GM18520 (cell line): ENCODE measurements at regions not wholly inside any gene's neighbourhood (a gene's known extent, or its start where the extent isn't known, plus 50 kb on each side); places are given as distances from the start of the nearest gene placed in this dataset.
"Not testable (repeated sequence)": the region's sequence is repeated elsewhere in the genome, so short reads cannot be mapped to it uniquely, and the experiment has no call there.

Experiments used
- ATAC-seq: cut with Tn5 transposase; IDR thresholded peaks from one replicate; pipeline ENCODE4 v1.9.1; 2021; ENCODE audit not compliant: unreplicated experiment

- no peak for ATAC-seq
Measured at GRCh38 chr14:71618716-71619115, 313.5 kb upstream of the RGS6 start.

DNA sequence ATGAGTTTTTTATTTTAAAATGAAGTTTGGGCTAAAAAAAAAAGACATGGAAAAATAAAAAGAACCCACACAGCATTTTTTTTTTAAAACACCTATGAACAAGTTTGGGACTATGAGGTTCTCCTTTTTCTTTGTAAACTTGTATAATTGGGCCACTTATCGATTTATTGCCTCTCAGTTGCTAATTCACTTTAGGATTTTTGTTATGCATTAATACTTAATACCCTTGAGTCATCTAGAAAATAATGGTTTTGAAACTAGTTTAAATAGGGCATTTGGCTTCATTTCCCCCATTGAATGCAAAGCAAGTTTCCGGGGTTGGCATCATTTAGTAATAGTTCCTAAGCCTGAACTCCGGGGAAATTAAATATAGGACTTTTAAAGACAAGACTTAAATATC lies 312.8 kb upstream of the RGS6 start:
- no peak for ATAC-seq

DNA sequence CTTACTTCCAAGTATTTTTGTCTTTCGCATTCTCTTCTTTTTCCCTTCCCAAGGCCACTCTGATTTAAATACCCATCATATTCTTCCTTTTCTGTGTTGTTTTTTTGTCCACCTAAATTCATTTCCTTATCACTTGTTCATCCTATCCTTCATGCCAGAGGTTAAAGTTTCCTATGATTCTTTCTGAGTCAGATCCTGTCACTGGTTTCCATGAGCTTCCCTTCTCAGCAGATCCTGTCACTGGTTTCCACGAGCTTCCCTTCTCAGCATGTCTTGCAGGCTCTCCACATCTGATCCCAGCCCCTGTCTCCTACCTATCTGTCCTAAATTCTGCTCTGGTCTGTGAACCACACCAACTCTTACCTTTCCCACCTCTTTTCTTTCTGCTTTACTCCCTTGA lies 311.8 kb upstream of the RGS6 start:
- no peak for ATAC-seq

DNA sequence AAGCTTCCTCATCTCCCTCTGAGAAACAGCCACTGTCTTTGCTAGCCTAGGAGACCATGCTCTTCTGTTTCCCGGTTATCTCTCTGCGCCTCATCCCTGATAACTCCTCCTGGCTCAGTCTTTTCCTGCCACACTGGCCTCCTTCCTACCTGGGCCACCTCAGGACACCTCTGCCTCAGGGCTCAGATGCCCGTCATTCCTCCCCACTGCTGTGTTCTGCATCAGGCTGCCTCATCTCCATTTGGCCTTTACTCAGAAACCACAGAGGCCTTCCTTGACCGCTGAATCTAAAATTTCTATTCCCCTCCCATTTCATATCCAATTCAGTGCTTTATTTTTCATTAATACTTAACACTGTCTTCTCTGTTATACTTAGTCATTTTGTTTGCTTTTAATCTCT lies 311.0 kb upstream of the RGS6 start:
- no peak for ATAC-seq

- ATAC-seq, result no peak
Measured at GRCh38 chr14:71621980-71622605, 310.1 kb upstream of the RGS6 start.

- no peak for ATAC-seq
Measured at GRCh38 chr14:71623939-71624338, 308.3 kb upstream of the RGS6 start.

- ATAC-seq, result no peak
Measured at GRCh38 chr14:71625175-71625574, 307.1 kb upstream of the RGS6 start.

DNA sequence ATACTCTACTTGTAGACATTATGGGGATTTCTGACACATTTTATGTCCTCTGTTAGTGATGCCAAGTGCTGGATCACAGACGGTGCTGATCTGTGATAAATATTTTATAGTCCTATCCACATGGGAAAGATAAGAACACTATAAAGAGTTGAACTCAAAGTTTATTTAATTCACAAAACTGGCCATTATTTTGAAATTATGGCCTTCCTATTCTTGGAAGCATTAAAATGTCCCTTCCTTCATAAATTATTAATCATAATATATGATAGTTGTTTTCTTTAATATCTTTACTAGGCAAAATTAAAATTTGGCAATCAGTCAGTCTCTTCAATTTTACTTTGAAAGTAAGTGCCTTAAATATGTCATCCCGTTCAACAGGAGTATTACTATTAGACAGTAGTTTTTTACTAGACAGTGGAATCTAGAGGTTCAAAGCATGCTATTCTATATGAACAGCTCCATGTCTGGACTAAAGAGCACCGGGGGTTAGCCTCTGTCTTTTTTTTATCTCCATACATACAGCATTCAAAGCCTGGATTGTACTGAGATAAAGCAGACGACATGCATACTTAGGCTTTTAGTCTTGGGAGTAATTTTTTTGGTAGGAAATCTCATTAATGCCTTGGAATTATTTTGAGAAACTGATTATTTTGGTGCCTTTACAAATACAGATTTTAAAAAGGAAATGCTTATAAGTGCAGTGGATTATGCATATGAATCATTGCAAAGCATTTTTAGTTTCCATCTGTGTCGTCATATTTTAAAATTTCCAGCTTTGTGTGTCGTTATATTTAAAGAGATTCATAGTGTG lies 306.1 kb upstream of the RGS6 start:
- no peak for ATAC-seq

GRCh38 chr14:71628433-71628832 lies 303.8 kb upstream of the RGS6 start:
- no peak for ATAC-seq

- no peak for ATAC-seq
Measured at GRCh38 chr14:71629250-71629649, 303.0 kb upstream of the RGS6 start.

GRCh38 chr14:71629765-71630492 lies 302.3 kb upstream of the RGS6 start:
- ATAC-seq, result no peak

GRCh38 chr14:71631030-71631429 lies 301.2 kb upstream of the RGS6 start:
- not testable (repeated sequence) for ATAC-seq

DNA sequence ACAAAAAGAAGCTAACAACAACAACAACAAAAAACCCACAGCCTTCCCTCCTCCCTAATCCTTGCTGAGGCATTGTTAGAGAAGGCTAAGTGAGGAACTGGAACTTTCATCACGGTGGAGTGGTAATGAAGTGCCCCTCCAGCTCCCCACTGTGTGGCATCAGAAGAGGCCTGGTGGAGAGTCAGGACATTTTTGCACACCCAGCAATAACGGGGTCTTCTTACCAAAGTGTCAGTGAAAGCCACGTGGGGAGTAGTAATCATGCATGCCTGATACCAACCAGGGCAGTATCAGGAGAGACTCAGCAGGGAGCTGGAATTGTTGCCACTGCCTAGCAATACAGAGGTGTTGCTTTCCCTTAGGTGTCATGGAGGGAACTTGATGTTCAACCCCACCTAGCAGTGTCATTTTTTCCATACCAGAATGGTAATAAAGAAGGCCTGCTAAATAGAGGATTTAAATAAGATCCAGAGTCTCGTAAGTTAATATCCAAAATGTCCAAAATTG lies 299.7 kb upstream of the RGS6 start:
- no peak for ATAC-seq

- no peak for ATAC-seq
Measured at GRCh38 chr14:71636076-71636475, 296.2 kb upstream of the RGS6 start.

- no peak for ATAC-seq
Measured at GRCh38 chr14:71636820-71637471, 295.3 kb upstream of the RGS6 start.

DNA sequence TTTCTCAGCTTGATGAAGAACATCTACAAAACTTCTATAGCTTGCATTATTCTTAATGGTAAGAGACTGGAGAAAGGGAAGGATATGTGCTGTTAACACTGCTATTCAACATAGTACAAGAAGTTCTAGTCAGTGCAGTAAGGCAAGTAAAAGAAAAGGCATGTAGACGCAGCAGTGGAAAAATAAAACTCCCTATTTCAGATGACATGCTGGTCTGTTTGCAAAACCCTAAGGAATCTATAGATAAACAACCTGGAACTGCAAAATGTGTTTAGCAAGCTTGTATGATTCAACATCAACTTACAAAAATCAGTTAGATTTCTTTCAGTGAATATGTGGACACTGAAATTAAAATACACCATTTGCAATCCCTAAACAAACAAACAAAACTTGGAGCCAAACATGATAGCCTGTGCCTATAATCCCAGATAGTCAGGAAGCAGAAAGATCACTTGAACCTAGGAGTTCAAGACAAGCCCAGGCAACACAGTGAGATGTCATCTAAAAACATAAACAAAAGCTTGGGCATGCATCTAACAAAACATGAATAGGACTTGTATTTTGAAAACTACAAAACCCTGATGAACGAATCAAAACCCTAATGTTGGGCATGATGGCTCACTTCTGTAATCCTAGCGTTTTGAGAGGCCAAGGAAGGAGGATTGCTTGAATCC lies 293.6 kb upstream of the RGS6 start:
- ATAC-seq, result no peak

GRCh38 chr14:71642715-71643114 lies 289.5 kb upstream of the RGS6 start:
- no peak for ATAC-seq

GRCh38 chr14:71645656-71646055 lies 286.6 kb upstream of the RGS6 start:
- ATAC-seq, result no peak

DNA sequence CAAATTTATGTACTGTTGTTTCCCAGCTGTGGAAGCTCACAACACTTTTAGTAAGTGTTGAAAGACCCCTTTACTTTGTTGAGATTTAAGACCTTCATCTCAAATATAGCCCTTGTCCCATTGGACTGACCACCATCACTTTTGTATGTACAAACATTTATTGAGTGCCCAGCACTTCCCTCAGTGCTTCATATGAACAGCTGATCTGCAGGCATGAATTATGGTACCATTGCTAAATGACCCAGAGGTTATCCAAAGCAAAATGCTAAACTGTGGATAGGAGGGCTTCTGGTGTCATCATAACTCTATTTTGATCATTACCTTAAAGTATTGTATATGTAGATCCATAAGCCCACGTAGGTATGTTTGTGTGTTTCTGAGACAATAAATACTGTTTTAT lies 285.7 kb upstream of the RGS6 start:
- no peak for ATAC-seq

GRCh38 chr14:71647086-71647784 lies 285.0 kb upstream of the RGS6 start:
- ATAC-seq, result no peak
